ENCODE measurements at regions not wholly inside any gene's neighbourhood (a gene's known extent, or its start where the extent isn't known, plus 50 kb on each side); places are given as distances from the start of the nearest gene placed in this dataset.

DNA sequence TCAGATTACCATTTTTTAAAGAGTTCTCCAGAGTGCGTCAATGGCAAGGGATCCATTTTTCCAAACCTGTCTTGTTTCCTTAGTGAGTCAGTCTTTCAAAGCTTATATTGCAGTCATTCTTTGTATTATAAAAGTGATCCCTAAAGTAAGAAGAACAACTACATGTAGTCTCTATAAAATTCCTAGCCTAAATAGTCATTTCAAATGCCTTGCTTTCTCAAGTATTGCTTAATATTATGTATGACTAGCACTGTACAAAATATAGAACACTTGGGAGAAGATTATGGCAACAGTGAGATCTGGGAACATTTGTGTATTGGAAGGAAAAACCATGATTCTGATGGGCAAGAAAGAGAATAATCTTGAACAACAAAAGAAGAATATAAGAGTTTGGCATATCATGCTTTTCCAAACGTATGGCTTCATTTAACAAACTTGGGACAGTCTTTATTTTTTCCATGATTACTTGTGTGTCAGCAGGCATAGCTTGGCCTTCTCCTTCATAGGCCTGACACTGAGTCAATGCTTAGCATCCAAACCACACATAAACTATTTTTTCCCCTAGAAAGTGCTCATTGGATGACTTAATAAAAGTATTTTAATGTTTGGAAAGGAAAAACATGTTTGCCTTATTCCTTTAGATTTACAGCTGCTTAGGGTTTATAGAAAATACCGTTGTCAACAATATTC lies 547.4 kb downstream of the LTN1 start:
- BruUV-seq (replicated peaks): no TSS peak
- Histone ChIP-seq H4K20me1 (replicated peaks; ENCODE audit: control insufficient read depth, insufficient read depth, low read length) (no peaks in the 10 kb centered on the region), H2AFZ (ENCODE audit: low read depth, low read length) (no peak overlapping the region), H3K9ac (ENCODE audit: insufficient read depth in 1 of 2, low read depth in 2 of 2, low read length in 2 of 2) (no peak overlapping the region), H3K27ac (ENCODE audit: extremely low read depth, low read depth, low read length) (no peak overlapping the region), H3K9me1 (ENCODE audit: control insufficient read depth, insufficient read depth, low read length) (no peaks in the 10 kb centered on the region), H3K9me3 (replicated peaks; ENCODE audit: control insufficient read depth, insufficient read depth, low read depth, low read length) (no peaks in the 10 kb centered on the region), H3K79me2 (ENCODE audit: control insufficient read depth, insufficient read depth, low read length) (no peaks in the 10 kb centered on the region), H3K36me3 (ENCODE audit: control insufficient read depth, insufficient read depth, low read length) (no peaks in the 10 kb centered on the region), H3K4me1 (replicated peaks in 1 of 2; ENCODE audit: control insufficient read depth in 2 of 2, insufficient read depth in 2 of 2, low read length in 2 of 2) (no peaks in the 10 kb centered on the region), H3K27me3 (ENCODE audit: control insufficient read depth in 2 of 2, insufficient read depth in 2 of 2, low read length in 2 of 2) (no peaks in the 10 kb centered on the region), H3K4me3 (no peak overlapping the region), H3K4me2 (ENCODE audit: insufficient read depth, low read length) (no peak overlapping the region)
- ATAC-seq (no peak), FAIRE-seq (no peak), DNase-seq (ENCODE audit: extremely low read depth in 1 of 4, low spot score in 3 of 4) (no peak)
- TF ChIP-seq MYBL2 (IDR thresholded peaks at IDR 0.05; ENCODE audit: low read depth) (no peak), MYBL2 (CRISPR knock-in tag; IDR thresholded peaks at IDR 0.05; ENCODE audit: borderline replicate concordance) (no peak), SRSF7 (optimal IDR thresholded peaks at IDR 0.05; ENCODE audit: low read depth, low read length) (no peak), HDAC6 (IDR thresholded peaks at IDR 0.05; ENCODE audit: low read depth, low read length) (no peak), EHMT2 (IDR thresholded peaks at IDR 0.05) (no peak), CEBPG (CRISPR knock-in tag; IDR thresholded peaks at IDR 0.05) (no peak), CEBPG (tag; conservative IDR thresholded peaks at IDR 0.05 in 1 of 2, IDR thresholded peaks at IDR 0.05 in 1 of 2) (no peak), ZNF23 (CRISPR knock-in tag; IDR thresholded peaks at IDR 0.05) (no peak), HMGN3 (IDR thresholded peaks at IDR 0.05; ENCODE audit: borderline replicate concordance, extremely low read depth, insufficient read length, low read depth, low read length) (no peak), MECOM (CRISPR knock-in tag; IDR thresholded peaks at IDR 0.05) (no peak), TBL1XR1 (IDR thresholded peaks at IDR 0.05; ENCODE audit: low read length in 2 of 2) (no peak), ZNF217 (CRISPR knock-in tag; IDR thresholded peaks at IDR 0.05) (no peak), HNRNPUL1 (IDR thresholded peaks at IDR 0.05; ENCODE audit: low read length) (no peak), BHLHE40 (IDR thresholded peaks at IDR 0.05; ENCODE audit: low read length) (no peak), MED1 (CRISPR knock-in tag; IDR thresholded peaks at IDR 0.05; ENCODE audit: borderline replicate concordance) (no peak), NRF1 (conservative IDR thresholded peaks at IDR 0.05 in 1 of 2, IDR thresholded peaks at IDR 0.05 in 1 of 2) (no peak), ZNF707 (CRISPR knock-in tag; conservative IDR thresholded peaks at IDR 0.05) (no peak)
- TF ChIP-seq, protein P1, sequence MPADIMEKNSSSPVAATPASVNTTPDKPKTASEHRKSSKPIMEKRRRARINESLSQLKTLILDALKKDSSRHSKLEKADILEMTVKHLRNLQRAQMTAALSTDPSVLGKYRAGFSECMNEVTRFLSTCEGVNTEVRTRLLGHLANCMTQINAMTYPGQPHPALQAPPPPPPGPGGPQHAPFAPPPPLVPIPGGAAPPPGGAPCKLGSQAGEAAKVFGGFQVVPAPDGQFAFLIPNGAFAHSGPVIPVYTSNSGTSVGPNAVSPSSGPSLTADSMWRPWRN (IDR thresholded peaks at IDR 0.05; ENCODE audit: low read depth): no peak
- in situ Hi-C loops (cut with MboI) (no loop called here), intact Hi-C loops (cut with micrococcal nuclease) (no loop called here)
- WGBS (ENCODE audit: insufficient coverage, low coverage, missing lambda C conversion rate): 0% methylated on average over 3 of the region's 3 CpGs
- CTCF ChIA-PET (ENCODE audit: low intra/inter-chr PET ratio): no interaction called here
- POLR2A ChIA-PET: interaction anchor here (1.3 kb wide), 1 partner anchor 10 kb away, joined by 3 read pairs; no protein-coding TSS in a partner anchor
